ENCODE measurements at regions not wholly inside any gene's neighbourhood (a gene's known extent, or its start where the extent isn't known, plus 50 kb on each side); places are given as distances from the start of the nearest gene placed in this dataset.

- DNase-seq (ENCODE audit: extremely low spot score, unreplicated experiment) = no peak
These were observed 49.7 kb upstream of the PRDX6 start for GRCh38 chr1:173427146-173428054.

More at GRCh38 chr1:173427146-173428054, 49.7 kb upstream of the PRDX6 start:
- peak overlapping the region; percentile 24 for H3K27ac Mint-ChIP-seq
- peaks cover 29% of the 10 kb centered on the region for H3K4me1 Mint-ChIP-seq (ENCODE audit: unreplicated experiment)
- no peak overlapping the region for H3K4me3 Mint-ChIP-seq
- H3K9me3 Mint-ChIP-seq = no peaks in the 10 kb centered on the region
- no peaks in the 10 kb centered on the region for H3K27me3 Mint-ChIP-seq
- no peak for TF ChIP-seq CTCF (conservative IDR thresholded peaks at IDR 0.05)
- no peaks in the 10 kb centered on the region for H3K36me3 Mint-ChIP-seq
